ENCODE measurements at regions not wholly inside any gene's neighbourhood (a gene's known extent, or its start where the extent isn't known, plus 50 kb on each side); places are given as distances from the start of the nearest gene placed in this dataset.

- no peak for DNase-seq (ENCODE audit: low read depth)
Measured at GRCh38 chr18:73859837-73860397, 287.7 kb downstream of the FBXO15 start.

- no peak for DNase-seq (ENCODE audit: low read depth)
Measured at GRCh38 chr18:73852789-73853549, 294.7 kb downstream of the FBXO15 start.

- DNase-seq (ENCODE audit: low read depth): no peak
Measured at GRCh38 chr18:73850782-73851181, 296.9 kb downstream of the FBXO15 start.

GRCh38 chr18:73848656-73849055 lies 299.0 kb downstream of the FBXO15 start:
- DNase-seq (ENCODE audit: low read depth): peak; percentile 83

- no peak for DNase-seq (ENCODE audit: low read depth)
Measured at GRCh38 chr18:73843455-73843854, 304.2 kb downstream of the FBXO15 start.

- peak; percentile 22 for DNase-seq (ENCODE audit: low read depth)
Measured at GRCh38 chr18:73842795-73843394, 304.7 kb downstream of the FBXO15 start.

GRCh38 chr18:73841661-73842060 lies 306.0 kb downstream of the FBXO15 start:
- DNase-seq (ENCODE audit: low read depth): no peak

- DNase-seq (ENCODE audit: low read depth): no peak
Measured at GRCh38 chr18:73840319-73840945, 307.2 kb downstream of the FBXO15 start.

GRCh38 chr18:73839441-73839840 lies 308.2 kb downstream of the FBXO15 start:
- no peak for DNase-seq (ENCODE audit: low read depth)

GRCh38 chr18:73838107-73838506 lies 309.5 kb downstream of the FBXO15 start:
- no peak for DNase-seq (ENCODE audit: low read depth)

- peak; percentile 36 for DNase-seq (ENCODE audit: low read depth)
Measured at GRCh38 chr18:73835656-73836364, 311.8 kb downstream of the FBXO15 start.

- DNase-seq (ENCODE audit: low read depth): no peak
Measured at GRCh38 chr18:73835039-73835438, 312.6 kb downstream of the FBXO15 start.

GRCh38 chr18:73831688-73832087 lies 315.9 kb downstream of the FBXO15 start:
- DNase-seq (ENCODE audit: low read depth): no peak

GRCh38 chr18:73829146-73829545 lies 318.5 kb downstream of the FBXO15 start:
- no peak for DNase-seq (ENCODE audit: low read depth)

GRCh38 chr18:73827801-73828200 lies 319.8 kb downstream of the FBXO15 start:
- DNase-seq (ENCODE audit: low read depth): no peak

GRCh38 chr18:73826098-73826497 lies 321.5 kb downstream of the FBXO15 start:
- DNase-seq (ENCODE audit: low read depth): no peak

- DNase-seq (ENCODE audit: low read depth): peak; percentile 13
Measured at GRCh38 chr18:73824671-73825070, 323.0 kb downstream of the FBXO15 start.

GRCh38 chr18:73812423-73812822 lies 335.2 kb downstream of the FBXO15 start:
- no peak for DNase-seq (ENCODE audit: low read depth)

GRCh38 chr18:73807551-73808192 lies 340.0 kb downstream of the FBXO15 start:
- DNase-seq (ENCODE audit: low read depth): no peak

GRCh38 chr18:73805991-73806390 lies 341.6 kb downstream of the FBXO15 start:
- no peak for DNase-seq (ENCODE audit: low read depth)

GRCh38 chr18:73797419-73797818 lies 350.2 kb downstream of the FBXO15 start:
- DNase-seq (ENCODE audit: low read depth): no peak
